ENCODE measurements at regions not wholly inside any gene's neighbourhood (a gene's known extent, or its start where the extent isn't known, plus 50 kb on each side); places are given as distances from the start of the nearest gene placed in this dataset.
A peak's percentile ranks its signal among the peaks of the same experiment; 100 is the strongest.

DNA sequence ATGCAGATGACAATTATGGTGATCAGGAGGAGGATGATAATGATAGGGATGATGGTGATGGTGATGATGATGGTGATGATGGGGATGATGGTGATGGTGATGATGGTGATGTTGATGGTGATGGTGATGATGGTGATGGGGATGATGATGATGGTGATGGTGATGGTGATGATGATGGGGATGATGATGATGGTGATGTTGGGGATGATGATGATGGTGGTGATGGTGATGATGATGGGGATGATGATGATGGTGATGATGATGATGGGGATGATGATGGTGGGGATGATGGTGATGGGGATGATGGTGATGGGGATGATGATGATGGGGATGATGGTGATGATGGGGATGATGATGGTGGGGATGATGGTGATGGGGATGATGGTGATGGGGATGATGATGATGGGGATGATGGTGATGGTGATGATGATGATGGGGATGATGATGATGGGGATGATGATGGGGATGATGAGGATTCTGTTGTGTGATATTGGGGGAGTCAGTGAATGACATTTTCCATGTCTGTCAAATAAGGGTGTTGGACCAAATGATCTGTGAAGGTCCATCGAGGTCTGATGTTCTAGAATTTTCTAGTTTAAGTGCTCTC is 65.6 kb upstream of the RPL11 start:
- H3K4me1 ChIP-seq (ENCODE audit: control insufficient read depth, insufficient read depth, low read length, unreplicated experiment), result no peaks in the 10 kb centered on the region
- no peak overlapping the region for H3K27ac ChIP-seq (ENCODE audit: low read depth, low read length)
- no peak overlapping the region for H3K4me3 ChIP-seq (ENCODE audit: low read depth, low read length)

DNA sequence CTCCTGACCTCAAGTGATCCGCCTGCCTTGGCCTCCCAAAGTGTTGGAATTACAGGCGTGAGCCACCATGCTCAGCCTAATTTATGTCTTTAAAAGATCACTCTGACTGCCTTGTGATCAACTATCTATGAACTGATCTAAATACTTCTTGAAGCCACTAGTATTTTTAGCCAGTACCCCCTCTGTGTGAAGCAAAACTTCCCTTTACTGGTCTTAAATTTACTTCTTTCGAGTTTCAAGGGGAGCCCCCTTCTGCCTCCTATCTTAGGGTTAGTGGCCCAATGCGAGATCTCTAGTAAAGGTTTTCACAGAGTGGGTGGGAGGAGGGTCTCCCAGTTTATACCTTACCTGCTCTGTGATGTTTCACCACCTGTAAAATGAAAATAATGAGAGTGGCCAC is 66.1 kb upstream of the RPL11 start:
- no peaks in the 10 kb centered on the region for H3K36me3 ChIP-seq (ENCODE audit: insufficient read depth, low read length)
- no peak overlapping the region for H3K4me3 ChIP-seq (ENCODE audit: low read depth, low read length)
- no peak overlapping the region for H3K27ac ChIP-seq (ENCODE audit: low read depth, low read length)
- H2AFZ ChIP-seq (ENCODE audit: low read length, unreplicated experiment), result no peak overlapping the region
- H3K4me1 ChIP-seq (ENCODE audit: control insufficient read depth, insufficient read depth, low read length, unreplicated experiment), result no peaks in the 10 kb centered on the region
- H3K27me3 ChIP-seq (ENCODE audit: insufficient read depth, low read length), result peaks cover 6% of the 10 kb centered on the region
- no peaks in the 10 kb centered on the region for H3K79me2 ChIP-seq (ENCODE audit: control insufficient read depth, insufficient read depth, low read length, unreplicated experiment)

More for the DNA sequence above, 65.6 kb upstream of the RPL11 start:
- Histone ChIP-seq H3K79me2 (ENCODE audit: control insufficient read depth, insufficient read depth, low read length, unreplicated experiment) (no peaks in the 10 kb centered on the region), H3K36me3 (ENCODE audit: insufficient read depth, low read length) (no peaks in the 10 kb centered on the region), H3K27me3 (ENCODE audit: insufficient read depth, low read length) (0 out of 2 replicates have a peak, but pooled peaks cover under 1% of the 10 kb centered on the region), H2AFZ (ENCODE audit: low read length, unreplicated experiment) (no peak overlapping the region)

DNA sequence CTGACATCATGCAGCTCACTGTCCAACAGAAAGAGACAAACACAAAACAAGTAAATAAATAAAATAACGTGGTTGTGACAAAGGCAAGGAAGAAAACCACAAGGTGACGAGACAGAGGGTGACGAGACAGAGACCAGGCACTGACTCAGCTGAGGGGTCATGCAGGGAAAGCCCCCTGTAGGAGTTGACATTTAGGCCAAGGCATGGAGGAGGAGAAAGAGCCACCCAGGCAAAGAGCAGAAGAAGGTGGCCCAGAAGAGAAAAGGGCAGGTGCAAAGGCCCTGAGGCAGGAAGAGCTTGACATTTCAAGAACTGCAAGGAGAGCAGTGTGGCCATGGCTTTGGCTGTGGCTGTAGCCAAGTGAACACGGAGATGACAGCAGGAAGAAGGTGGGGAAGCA is 65.1 kb upstream of the ID3 start:
- peaks cover 16% of the 10 kb centered on the region for H3K27me3 ChIP-seq (ENCODE audit: insufficient read depth, low read length)
- no peak overlapping the region for H3K27ac ChIP-seq (ENCODE audit: low read depth, low read length)
- no peaks in the 10 kb centered on the region for H3K79me2 ChIP-seq (ENCODE audit: control insufficient read depth, insufficient read depth, low read length, unreplicated experiment)
- H2AFZ ChIP-seq (ENCODE audit: low read length, unreplicated experiment), result no peak overlapping the region
- no peaks in the 10 kb centered on the region for H3K36me3 ChIP-seq (ENCODE audit: insufficient read depth, low read length)
- no peaks in the 10 kb centered on the region for H3K4me1 ChIP-seq (ENCODE audit: control insufficient read depth, insufficient read depth, low read length, unreplicated experiment)
- no peak overlapping the region for H3K4me3 ChIP-seq (ENCODE audit: low read depth, low read length)

DNA sequence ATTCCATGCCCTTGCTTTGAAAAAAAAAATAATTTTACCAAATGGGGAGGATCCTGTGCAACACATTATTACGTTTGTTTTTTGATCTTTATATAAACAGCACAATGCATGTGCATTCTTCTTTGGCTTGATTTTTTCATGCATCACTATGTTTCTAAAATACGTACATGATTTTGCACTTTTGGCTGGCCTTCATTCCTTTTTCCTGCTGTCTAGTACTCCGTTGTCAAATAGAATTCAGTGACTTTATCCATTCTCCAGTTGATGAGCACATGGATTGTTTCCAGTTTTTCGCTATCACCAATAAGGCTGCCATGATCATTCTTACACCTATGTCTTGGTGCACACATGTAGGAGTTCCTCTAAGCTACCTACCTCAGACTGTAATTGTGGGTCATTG is 63.0 kb upstream of the ID3 start:
- Histone ChIP-seq H2AFZ (ENCODE audit: low read length, unreplicated experiment) (no peak overlapping the region), H3K4me1 (ENCODE audit: control insufficient read depth, insufficient read depth, low read length, unreplicated experiment) (no peaks in the 10 kb centered on the region), H3K27ac (ENCODE audit: low read depth, low read length) (no peak overlapping the region), H3K27me3 (ENCODE audit: insufficient read depth, low read length) (peaks cover 29% of the 10 kb centered on the region), H3K4me3 (ENCODE audit: low read depth, low read length) (no peak overlapping the region), H3K36me3 (ENCODE audit: insufficient read depth, low read length) (no peaks in the 10 kb centered on the region), H3K79me2 (ENCODE audit: control insufficient read depth, insufficient read depth, low read length, unreplicated experiment) (no peaks in the 10 kb centered on the region)

DNA sequence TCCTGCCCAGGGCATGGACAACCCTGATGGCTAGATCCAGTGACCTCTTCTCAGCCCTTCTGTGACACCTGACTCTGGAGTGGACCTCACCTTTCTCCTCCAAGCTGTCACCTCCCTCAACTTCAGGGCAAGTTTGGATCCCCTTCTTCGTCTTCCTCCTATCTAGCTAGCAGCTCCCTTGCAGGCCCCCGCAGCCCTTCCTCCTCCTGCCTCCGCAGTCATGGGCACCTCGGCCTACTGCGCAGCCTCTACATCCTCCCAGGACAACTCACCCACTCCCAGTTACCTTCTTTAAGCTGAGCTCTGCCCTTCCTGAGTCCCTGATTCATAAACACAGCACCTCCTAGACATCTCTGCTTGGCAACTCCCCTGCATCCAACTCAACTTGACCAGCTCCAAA is 61.3 kb upstream of the ID3 start:
- no peak overlapping the region for H3K27ac ChIP-seq (ENCODE audit: low read depth, low read length)
- H3K4me3 ChIP-seq (ENCODE audit: low read depth, low read length), result no peak overlapping the region
- peaks cover 31% of the 10 kb centered on the region for H3K27me3 ChIP-seq (ENCODE audit: insufficient read depth, low read length)
- H3K79me2 ChIP-seq (ENCODE audit: control insufficient read depth, insufficient read depth, low read length, unreplicated experiment), result no peaks in the 10 kb centered on the region
- H3K36me3 ChIP-seq (ENCODE audit: insufficient read depth, low read length), result no peaks in the 10 kb centered on the region
- H2AFZ ChIP-seq (ENCODE audit: low read length, unreplicated experiment), result no peak overlapping the region
- no peaks in the 10 kb centered on the region for H3K4me1 ChIP-seq (ENCODE audit: control insufficient read depth, insufficient read depth, low read length, unreplicated experiment)

DNA sequence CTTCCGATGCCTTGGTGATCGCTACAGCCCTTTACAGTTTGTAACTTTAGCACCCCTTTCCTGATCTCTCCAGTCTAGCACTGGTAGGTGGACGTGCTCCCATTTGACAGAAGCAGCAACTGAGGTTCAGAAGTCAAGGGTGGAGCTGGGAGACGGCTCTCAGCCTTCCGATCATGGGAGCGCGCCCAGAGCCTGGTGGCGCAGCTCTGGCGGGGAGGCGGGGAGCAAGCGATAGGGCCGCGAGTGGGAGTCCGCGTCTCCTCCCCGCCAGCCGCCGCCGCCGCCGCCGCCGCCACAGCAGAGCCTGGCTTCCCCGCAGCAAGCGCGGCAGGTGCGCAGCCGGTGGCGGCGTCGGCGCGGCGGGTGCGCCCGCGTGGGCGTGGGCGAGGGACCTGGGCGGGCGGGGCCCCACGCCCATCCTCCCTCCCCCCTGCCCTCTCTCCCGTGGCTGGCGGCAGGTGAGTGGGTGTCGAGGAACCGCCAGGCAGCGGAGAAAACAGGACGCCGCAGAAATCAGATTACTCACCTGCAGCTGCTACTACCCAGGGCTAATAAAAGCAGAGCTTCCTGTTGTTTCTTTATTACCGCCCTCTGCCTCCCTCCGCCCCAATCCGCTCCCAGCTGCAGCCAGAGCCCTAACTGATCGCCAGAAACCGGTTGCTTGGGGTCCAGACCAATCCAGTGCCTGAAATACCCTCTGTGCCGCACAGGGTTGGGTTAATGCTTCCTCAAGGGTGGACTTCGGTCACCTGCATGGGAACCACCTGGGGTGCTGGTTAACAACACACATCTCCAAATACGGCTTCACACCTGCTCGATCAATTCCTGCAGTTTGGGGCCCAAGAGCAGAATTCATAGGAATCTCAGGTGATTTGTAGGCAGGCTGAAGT is 60.2 kb upstream of the ID3 start:
- Histone ChIP-seq H3K4me1 (ENCODE audit: control insufficient read depth, insufficient read depth, low read length, unreplicated experiment) (no peaks in the 10 kb centered on the region), H3K79me2 (ENCODE audit: control insufficient read depth, insufficient read depth, low read length, unreplicated experiment) (no peaks in the 10 kb centered on the region), H3K27ac (ENCODE audit: low read depth, low read length) (no peak overlapping the region), H3K36me3 (ENCODE audit: insufficient read depth, low read length) (no peaks in the 10 kb centered on the region), H3K27me3 (ENCODE audit: insufficient read depth, low read length) (peaks cover 31% of the 10 kb centered on the region), H2AFZ (ENCODE audit: low read length, unreplicated experiment) (no peak overlapping the region), H3K4me3 (ENCODE audit: low read depth, low read length) (peak overlapping the region; percentile 40; the same call in 1 of the 2 replicates)

DNA sequence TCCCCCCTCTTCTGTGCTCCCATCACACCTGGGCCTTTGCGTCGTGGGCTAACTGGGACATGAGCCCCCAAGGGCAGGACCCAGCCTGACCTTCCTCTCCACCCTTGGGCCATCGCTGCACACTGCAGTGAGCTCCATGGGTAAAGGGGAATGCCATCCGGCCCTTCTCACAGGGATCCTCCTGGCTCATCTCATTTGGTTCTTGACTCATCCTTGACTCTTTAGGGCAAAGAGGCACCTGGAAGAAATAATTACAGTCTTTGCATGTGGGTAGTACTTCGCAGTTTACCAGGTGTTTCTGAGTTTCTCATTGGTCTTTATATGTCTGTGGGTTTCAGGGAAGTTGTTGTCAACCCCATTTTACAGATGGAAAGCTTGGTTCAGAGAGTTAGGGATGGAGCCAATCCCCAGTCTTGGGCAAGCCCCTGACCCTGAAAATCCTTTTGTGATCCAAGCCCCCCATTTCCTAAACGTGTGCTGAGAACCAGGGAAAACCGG is 59.3 kb upstream of the ID3 start:
- Histone ChIP-seq H3K79me2 (ENCODE audit: control insufficient read depth, insufficient read depth, low read length, unreplicated experiment) (no peaks in the 10 kb centered on the region), H3K4me1 (ENCODE audit: control insufficient read depth, insufficient read depth, low read length, unreplicated experiment) (no peaks in the 10 kb centered on the region), H3K27ac (ENCODE audit: low read depth, low read length) (no peak overlapping the region), H2AFZ (ENCODE audit: low read length, unreplicated experiment) (no peak overlapping the region), H3K4me3 (ENCODE audit: low read depth, low read length) (no peak overlapping the region), H3K27me3 (ENCODE audit: insufficient read depth, low read length) (peaks cover 31% of the 10 kb centered on the region), H3K36me3 (ENCODE audit: insufficient read depth, low read length) (no peaks in the 10 kb centered on the region)

DNA sequence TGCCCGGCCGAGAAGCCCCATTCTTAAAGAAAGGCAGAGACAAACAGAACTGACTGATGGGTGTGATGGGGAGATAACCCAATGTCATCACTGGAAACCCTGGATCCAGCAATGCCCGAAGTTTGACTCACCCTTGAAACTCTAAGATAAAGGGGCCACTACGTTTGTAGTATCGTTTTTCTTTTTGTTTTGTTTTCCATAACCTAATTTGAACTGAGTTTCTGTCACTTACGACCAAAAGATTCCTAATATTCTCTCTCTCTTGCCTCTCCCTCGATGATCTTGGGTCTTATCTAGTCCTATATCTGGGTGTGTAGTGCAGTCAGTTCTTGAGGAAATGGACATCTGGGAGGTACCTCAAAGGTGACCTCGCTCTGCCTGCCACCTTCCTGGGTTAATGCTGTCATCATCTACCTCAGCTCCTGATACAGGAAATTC is 57.8 kb upstream of the ID3 start:
- no peaks in the 10 kb centered on the region for H3K4me1 ChIP-seq (ENCODE audit: control insufficient read depth, insufficient read depth, low read length, unreplicated experiment)
- H3K36me3 ChIP-seq (ENCODE audit: insufficient read depth, low read length), result no peaks in the 10 kb centered on the region
- no peak overlapping the region for H2AFZ ChIP-seq (ENCODE audit: low read length, unreplicated experiment)
- H3K79me2 ChIP-seq (ENCODE audit: control insufficient read depth, insufficient read depth, low read length, unreplicated experiment), result no peaks in the 10 kb centered on the region
- H3K27ac ChIP-seq (ENCODE audit: low read depth, low read length), result no peak overlapping the region
- no peak overlapping the region for H3K4me3 ChIP-seq (ENCODE audit: low read depth, low read length)
- H3K27me3 ChIP-seq (ENCODE audit: insufficient read depth, low read length), result peaks cover 31% of the 10 kb centered on the region

DNA sequence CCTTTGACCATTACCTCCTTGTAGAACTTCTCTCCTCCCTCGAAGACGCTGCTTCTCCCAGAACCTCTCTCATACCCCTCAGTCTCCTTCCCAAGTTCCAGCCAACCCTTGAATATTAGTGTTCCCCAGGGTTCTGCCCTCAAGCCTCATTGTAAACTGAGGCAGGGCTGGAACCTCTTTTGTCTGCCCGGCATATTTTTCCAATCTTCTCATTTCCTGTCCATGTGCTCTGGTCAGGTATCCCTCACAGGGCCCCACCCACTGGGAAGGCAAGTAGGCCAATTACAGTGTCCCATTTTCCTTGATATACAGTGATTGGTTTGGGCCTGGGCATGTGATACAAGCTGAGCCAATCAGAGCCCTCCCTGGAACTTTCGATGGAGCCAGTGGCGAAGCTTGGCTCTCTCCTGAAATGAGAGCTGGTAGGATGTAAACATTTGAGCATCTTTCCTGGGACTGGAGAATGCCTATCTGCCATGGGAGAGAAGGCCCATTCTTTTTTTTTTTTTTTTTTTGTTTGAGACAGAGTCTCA is 57.1 kb upstream of the ID3 start:
- no peak overlapping the region for H2AFZ ChIP-seq (ENCODE audit: low read length, unreplicated experiment)

DNA sequence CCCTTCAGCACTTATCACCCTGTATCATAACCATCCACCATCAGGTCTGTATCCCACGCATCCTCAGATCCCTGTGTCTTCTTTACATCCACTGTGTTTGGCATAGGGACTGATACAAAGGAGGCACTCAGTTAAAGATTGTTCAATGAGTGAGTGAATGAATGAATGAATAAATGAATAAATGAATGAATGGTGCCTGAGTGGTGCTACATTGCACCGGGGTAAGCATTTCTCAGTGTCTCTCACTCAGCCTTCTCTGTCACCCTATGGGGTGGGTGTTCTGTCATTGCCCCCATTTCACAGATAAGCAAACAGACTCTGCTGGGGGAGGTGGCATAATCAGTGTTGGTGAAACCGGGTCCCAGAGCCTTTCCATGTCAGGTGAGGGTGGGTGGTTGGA is 56.6 kb upstream of the ID3 start:
- Histone ChIP-seq H3K27ac (ENCODE audit: low read depth, low read length) (no peak overlapping the region), H3K4me3 (ENCODE audit: low read depth, low read length) (no peak overlapping the region), H3K79me2 (ENCODE audit: control insufficient read depth, insufficient read depth, low read length, unreplicated experiment) (no peaks in the 10 kb centered on the region), H3K4me1 (ENCODE audit: control insufficient read depth, insufficient read depth, low read length, unreplicated experiment) (no peaks in the 10 kb centered on the region), H3K36me3 (ENCODE audit: insufficient read depth, low read length) (no peaks in the 10 kb centered on the region), H3K27me3 (ENCODE audit: insufficient read depth, low read length) (peaks cover 29% of the 10 kb centered on the region), H2AFZ (ENCODE audit: low read length, unreplicated experiment) (no peak overlapping the region)

More for the DNA sequence above, 57.1 kb upstream of the ID3 start:
- Histone ChIP-seq H3K79me2 (ENCODE audit: control insufficient read depth, insufficient read depth, low read length, unreplicated experiment) (no peaks in the 10 kb centered on the region), H3K27ac (ENCODE audit: low read depth, low read length) (no peak overlapping the region), H3K4me1 (ENCODE audit: control insufficient read depth, insufficient read depth, low read length, unreplicated experiment) (no peaks in the 10 kb centered on the region), H3K27me3 (ENCODE audit: insufficient read depth, low read length) (peaks cover 31% of the 10 kb centered on the region), H3K36me3 (ENCODE audit: insufficient read depth, low read length) (no peaks in the 10 kb centered on the region), H3K4me3 (ENCODE audit: low read depth, low read length) (no peak overlapping the region)

Measured in ACC112 (cell line).